Neural cell (in vitro differentiated cells): ENCODE measurements at regions not wholly inside any gene's neighbourhood (a gene's known extent, or its start where the extent isn't known, plus 50 kb on each side); places are given as distances from the start of the nearest gene placed in this dataset.

Source experiments
- EP300 ChIP-seq: fragments of 450-650 bp; conservative IDR thresholded peaks from 2 replicates; pipeline ENCODE4 v1.6.1; 2014; ENCODE audit warnings: antibody characterized with exemption, mild to moderate bottlenecking, moderate library complexity; ENCODE audit not compliant: poor library complexity, severe bottlenecking
- EZH2 ChIP-seq: fragments of 200-600, 300-800 bp; shearing (Covaris generic), sonication (generic); IDR thresholded peaks from 2 replicates; pipeline ENCODE4 v1.6.1; 2014; ENCODE audit warnings: antibody characterized with exemption, low read length, borderline replicate concordance, mild to moderate bottlenecking; ENCODE audit not compliant: insufficient read depth, poor library complexity, severe bottlenecking
- MXI1 ChIP-seq: fragments of 450-650 bp; conservative IDR thresholded peaks from 2 replicates; pipeline ENCODE4 v1.6.1; 2014; ENCODE audit warnings: antibody characterized with exemption, mild to moderate bottlenecking; ENCODE audit not compliant: poor library complexity, severe bottlenecking
- POLR2AphosphoS5 ChIP-seq: IDR thresholded peaks from 2 replicates; pipeline ENCODE4 v1.6.1; 2012
- RAD21 ChIP-seq: fragments of 450-650 bp; conservative IDR thresholded peaks from 2 replicates; pipeline ENCODE4 v1.6.1; 2014; ENCODE audit warnings: antibody characterized with exemption, mild to moderate bottlenecking, moderate library complexity
- TAF1 ChIP-seq: IDR thresholded peaks from 2 replicates; pipeline ENCODE4 v1.6.1; 2012; ENCODE audit warnings: low read depth
- TF ChIP-seq, protein P1 (sequence below): fragments of 450-650 bp; IDR thresholded peaks from 2 replicates; pipeline ENCODE4 v1.5.1; 2014; ENCODE audit warnings: antibody characterized with exemption, mild to moderate bottlenecking, moderate library complexity; ENCODE audit not compliant: poor library complexity, severe bottlenecking
- TF ChIP-seq, protein P2 (sequence below): IDR thresholded peaks from 2 replicates; pipeline ENCODE4 v1.6.1; 2012; ENCODE audit warnings: borderline replicate concordance

GRCh38 chr20:51189814-51190782 lies 167.2 kb upstream of the KCNG1 start:
- TF ChIP-seq, protein P1, sequence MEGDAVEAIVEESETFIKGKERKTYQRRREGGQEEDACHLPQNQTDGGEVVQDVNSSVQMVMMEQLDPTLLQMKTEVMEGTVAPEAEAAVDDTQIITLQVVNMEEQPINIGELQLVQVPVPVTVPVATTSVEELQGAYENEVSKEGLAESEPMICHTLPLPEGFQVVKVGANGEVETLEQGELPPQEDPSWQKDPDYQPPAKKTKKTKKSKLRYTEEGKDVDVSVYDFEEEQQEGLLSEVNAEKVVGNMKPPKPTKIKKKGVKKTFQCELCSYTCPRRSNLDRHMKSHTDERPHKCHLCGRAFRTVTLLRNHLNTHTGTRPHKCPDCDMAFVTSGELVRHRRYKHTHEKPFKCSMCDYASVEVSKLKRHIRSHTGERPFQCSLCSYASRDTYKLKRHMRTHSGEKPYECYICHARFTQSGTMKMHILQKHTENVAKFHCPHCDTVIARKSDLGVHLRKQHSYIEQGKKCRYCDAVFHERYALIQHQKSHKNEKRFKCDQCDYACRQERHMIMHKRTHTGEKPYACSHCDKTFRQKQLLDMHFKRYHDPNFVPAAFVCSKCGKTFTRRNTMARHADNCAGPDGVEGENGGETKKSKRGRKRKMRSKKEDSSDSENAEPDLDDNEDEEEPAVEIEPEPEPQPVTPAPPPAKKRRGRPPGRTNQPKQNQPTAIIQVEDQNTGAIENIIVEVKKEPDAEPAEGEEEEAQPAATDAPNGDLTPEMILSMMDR, result no peak
- TF ChIP-seq MXI1, result no peak
- TF ChIP-seq, protein P2, sequence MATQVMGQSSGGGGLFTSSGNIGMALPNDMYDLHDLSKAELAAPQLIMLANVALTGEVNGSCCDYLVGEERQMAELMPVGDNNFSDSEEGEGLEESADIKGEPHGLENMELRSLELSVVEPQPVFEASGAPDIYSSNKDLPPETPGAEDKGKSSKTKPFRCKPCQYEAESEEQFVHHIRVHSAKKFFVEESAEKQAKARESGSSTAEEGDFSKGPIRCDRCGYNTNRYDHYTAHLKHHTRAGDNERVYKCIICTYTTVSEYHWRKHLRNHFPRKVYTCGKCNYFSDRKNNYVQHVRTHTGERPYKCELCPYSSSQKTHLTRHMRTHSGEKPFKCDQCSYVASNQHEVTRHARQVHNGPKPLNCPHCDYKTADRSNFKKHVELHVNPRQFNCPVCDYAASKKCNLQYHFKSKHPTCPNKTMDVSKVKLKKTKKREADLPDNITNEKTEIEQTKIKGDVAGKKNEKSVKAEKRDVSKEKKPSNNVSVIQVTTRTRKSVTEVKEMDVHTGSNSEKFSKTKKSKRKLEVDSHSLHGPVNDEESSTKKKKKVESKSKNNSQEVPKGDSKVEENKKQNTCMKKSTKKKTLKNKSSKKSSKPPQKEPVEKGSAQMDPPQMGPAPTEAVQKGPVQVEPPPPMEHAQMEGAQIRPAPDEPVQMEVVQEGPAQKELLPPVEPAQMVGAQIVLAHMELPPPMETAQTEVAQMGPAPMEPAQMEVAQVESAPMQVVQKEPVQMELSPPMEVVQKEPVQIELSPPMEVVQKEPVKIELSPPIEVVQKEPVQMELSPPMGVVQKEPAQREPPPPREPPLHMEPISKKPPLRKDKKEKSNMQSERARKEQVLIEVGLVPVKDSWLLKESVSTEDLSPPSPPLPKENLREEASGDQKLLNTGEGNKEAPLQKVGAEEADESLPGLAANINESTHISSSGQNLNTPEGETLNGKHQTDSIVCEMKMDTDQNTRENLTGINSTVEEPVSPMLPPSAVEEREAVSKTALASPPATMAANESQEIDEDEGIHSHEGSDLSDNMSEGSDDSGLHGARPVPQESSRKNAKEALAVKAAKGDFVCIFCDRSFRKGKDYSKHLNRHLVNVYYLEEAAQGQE, result no peak
- no peak for TF ChIP-seq POLR2AphosphoS5
- no peak for TF ChIP-seq TAF1
- no peak for TF ChIP-seq RAD21
- TF ChIP-seq EZH2, result no peak
- no peak for TF ChIP-seq EP300
